T-helper 2 cell treated with Interferon-gamma antibody and Interleukin-4, amounts not matched to agents 5 μg/mL and 100 μg/mL, for 36 hours (primary cell): ENCODE measurements at regions not wholly inside any gene's neighbourhood (a gene's known extent, or its start where the extent isn't known, plus 50 kb on each side); places are given as distances from the start of the nearest gene placed in this dataset.

ENCODE experiments used
- DNase-seq: peaks from one replicate; pipeline ENCODE4 v3.0.0; 2021; ENCODE audit warnings: low spot score
- H3K27ac Mint-ChIP-seq: one replicate; pipeline ENCODE4 v1.8.0; 2021; ENCODE audit warnings: mild to moderate bottlenecking, mixed read lengths
- H3K27me3 Mint-ChIP-seq: one replicate; pipeline ENCODE4 v1.8.0; 2021; ENCODE audit warnings: low read depth, mixed read lengths
- H3K36me3 Mint-ChIP-seq: one replicate; pipeline ENCODE4 v1.8.0; 2021; ENCODE audit warnings: low read depth, mixed read lengths
- H3K4me1 Mint-ChIP-seq: one replicate; pipeline ENCODE4 v1.8.0; 2021; ENCODE audit warnings: low read depth, mixed read lengths
- H3K4me3 Mint-ChIP-seq: one replicate; pipeline ENCODE4 v1.8.0; 2022; ENCODE audit warnings: mild to moderate bottlenecking, moderate library complexity, mixed read lengths
- H3K9me3 Mint-ChIP-seq: one replicate; pipeline ENCODE4 v1.8.0; 2021; ENCODE audit warnings: mixed read lengths

- Mint-ChIP-seq H3K36me3 (no peaks in the 10 kb centered on the region), H3K27me3 (no peaks in the 10 kb centered on the region), H3K27ac (no peak overlapping the region), H3K4me3 (no peak overlapping the region), H3K9me3 (peaks cover 28% of the 10 kb centered on the region), H3K4me1 (no peaks in the 10 kb centered on the region)
- no peak for DNase-seq
Measured at GRCh38 chr2:4336864-4337263, 633.5 kb downstream of the DCDC2C start.

- Mint-ChIP-seq H3K4me1 (no peaks in the 10 kb centered on the region), H3K36me3 (no peaks in the 10 kb centered on the region), H3K27ac (no peak overlapping the region), H3K4me3 (no peak overlapping the region), H3K27me3 (no peaks in the 10 kb centered on the region), H3K9me3 (peaks cover 32% of the 10 kb centered on the region)
- DNase-seq, result no peak
Measured at GRCh38 chr2:4338345-4338744, 635.0 kb downstream of the DCDC2C start.

GRCh38 chr2:4340536-4340935 is 637.2 kb downstream of the DCDC2C start:
- DNase-seq, result no peak
- no peaks in the 10 kb centered on the region for H3K27me3 Mint-ChIP-seq
- peaks cover 19% of the 10 kb centered on the region for H3K9me3 Mint-ChIP-seq
- H3K36me3 Mint-ChIP-seq, result no peaks in the 10 kb centered on the region
- no peak overlapping the region for H3K4me3 Mint-ChIP-seq
- H3K27ac Mint-ChIP-seq, result no peak overlapping the region
- H3K4me1 Mint-ChIP-seq, result no peaks in the 10 kb centered on the region

GRCh38 chr2:4346628-4347027 is 643.3 kb downstream of the DCDC2C start:
- DNase-seq, result no peak
- H3K4me3 Mint-ChIP-seq, result no peak overlapping the region
- no peaks in the 10 kb centered on the region for H3K36me3 Mint-ChIP-seq
- H3K4me1 Mint-ChIP-seq, result no peaks in the 10 kb centered on the region
- no peak overlapping the region for H3K27ac Mint-ChIP-seq
- peaks cover 31% of the 10 kb centered on the region for H3K9me3 Mint-ChIP-seq
- H3K27me3 Mint-ChIP-seq, result no peaks in the 10 kb centered on the region

- Mint-ChIP-seq H3K36me3 (no peaks in the 10 kb centered on the region), H3K4me3 (no peak overlapping the region), H3K4me1 (no peaks in the 10 kb centered on the region), H3K27me3 (no peaks in the 10 kb centered on the region), H3K9me3 (peaks cover 31% of the 10 kb centered on the region), H3K27ac (no peak overlapping the region)
- no peak for DNase-seq
Measured at GRCh38 chr2:4353668-4354067, 650.3 kb downstream of the DCDC2C start.

- no peaks in the 10 kb centered on the region for H3K4me1 Mint-ChIP-seq
- DNase-seq, result no peak
Measured at GRCh38 chr2:4354164-4354563, 650.8 kb downstream of the DCDC2C start.

GRCh38 chr2:4354678-4355077 is 651.3 kb downstream of the DCDC2C start:
- Mint-ChIP-seq H3K36me3 (no peaks in the 10 kb centered on the region), H3K9me3 (peaks cover 26% of the 10 kb centered on the region), H3K4me1 (no peaks in the 10 kb centered on the region), H3K27ac (no peak overlapping the region), H3K4me3 (no peak overlapping the region), H3K27me3 (no peaks in the 10 kb centered on the region)
- DNase-seq, result no peak

More at GRCh38 chr2:4354164-4354563, 650.8 kb downstream of the DCDC2C start:
- no peak overlapping the region for H3K27ac Mint-ChIP-seq
- H3K36me3 Mint-ChIP-seq, result no peaks in the 10 kb centered on the region
- H3K4me3 Mint-ChIP-seq, result no peak overlapping the region
- H3K9me3 Mint-ChIP-seq, result peaks cover 26% of the 10 kb centered on the region
- no peaks in the 10 kb centered on the region for H3K27me3 Mint-ChIP-seq

GRCh38 chr2:4356109-4356508 is 652.7 kb downstream of the DCDC2C start:
- Mint-ChIP-seq H3K36me3 (no peaks in the 10 kb centered on the region), H3K27ac (no peak overlapping the region), H3K4me3 (no peak overlapping the region), H3K4me1 (no peaks in the 10 kb centered on the region), H3K27me3 (no peaks in the 10 kb centered on the region), H3K9me3 (peaks cover 23% of the 10 kb centered on the region)
- DNase-seq, result no peak

- H3K36me3 Mint-ChIP-seq, result no peaks in the 10 kb centered on the region
Measured at GRCh38 chr2:4356541-4356940, 653.2 kb downstream of the DCDC2C start.

GRCh38 chr2:4357121-4357520 is 653.7 kb downstream of the DCDC2C start:
- H3K9me3 Mint-ChIP-seq, result peaks cover 20% of the 10 kb centered on the region
- H3K4me3 Mint-ChIP-seq, result no peak overlapping the region
- H3K27ac Mint-ChIP-seq, result no peak overlapping the region
- no peaks in the 10 kb centered on the region for H3K4me1 Mint-ChIP-seq
- no peaks in the 10 kb centered on the region for H3K27me3 Mint-ChIP-seq
- no peaks in the 10 kb centered on the region for H3K36me3 Mint-ChIP-seq
- DNase-seq, result no peak

More at GRCh38 chr2:4356541-4356940, 653.2 kb downstream of the DCDC2C start:
- H3K27ac Mint-ChIP-seq, result no peak overlapping the region
- no peaks in the 10 kb centered on the region for H3K27me3 Mint-ChIP-seq
- H3K4me3 Mint-ChIP-seq, result no peak overlapping the region
- DNase-seq, result no peak
- peaks cover 25% of the 10 kb centered on the region for H3K9me3 Mint-ChIP-seq
- H3K4me1 Mint-ChIP-seq, result no peaks in the 10 kb centered on the region

GRCh38 chr2:4358837-4359236 is 655.5 kb downstream of the DCDC2C start:
- H3K36me3 Mint-ChIP-seq, result no peaks in the 10 kb centered on the region
- no peak for DNase-seq
- no peak overlapping the region for H3K27ac Mint-ChIP-seq
- no peaks in the 10 kb centered on the region for H3K27me3 Mint-ChIP-seq
- H3K9me3 Mint-ChIP-seq, result peaks cover 28% of the 10 kb centered on the region
- H3K4me1 Mint-ChIP-seq, result no peaks in the 10 kb centered on the region
- H3K4me3 Mint-ChIP-seq, result no peak overlapping the region

- peaks cover 43% of the 10 kb centered on the region for H3K9me3 Mint-ChIP-seq
- no peak for DNase-seq
- no peaks in the 10 kb centered on the region for H3K4me1 Mint-ChIP-seq
- H3K27me3 Mint-ChIP-seq, result no peaks in the 10 kb centered on the region
- H3K27ac Mint-ChIP-seq, result no peak overlapping the region
- H3K36me3 Mint-ChIP-seq, result no peaks in the 10 kb centered on the region
- no peak overlapping the region for H3K4me3 Mint-ChIP-seq
Measured at GRCh38 chr2:4368907-4369306, 665.5 kb downstream of the DCDC2C start.

- Mint-ChIP-seq H3K9me3 (peaks cover 41% of the 10 kb centered on the region), H3K36me3 (no peaks in the 10 kb centered on the region), H3K27me3 (no peaks in the 10 kb centered on the region), H3K4me3 (no peak overlapping the region), H3K4me1 (no peaks in the 10 kb centered on the region), H3K27ac (no peak overlapping the region)
- no peak for DNase-seq
Measured at GRCh38 chr2:4369826-4370419, 666.5 kb downstream of the DCDC2C start.

GRCh38 chr2:4370422-4371090 is 667.2 kb downstream of the DCDC2C start:
- no peak overlapping the region for H3K4me3 Mint-ChIP-seq
- H3K36me3 Mint-ChIP-seq, result no peaks in the 10 kb centered on the region
- H3K27me3 Mint-ChIP-seq, result no peaks in the 10 kb centered on the region
- DNase-seq, result no peak
- no peaks in the 10 kb centered on the region for H3K4me1 Mint-ChIP-seq
- H3K27ac Mint-ChIP-seq, result no peak overlapping the region
- H3K9me3 Mint-ChIP-seq, result peaks cover 41% of the 10 kb centered on the region

GRCh38 chr2:4381049-4381448 is 677.7 kb downstream of the DCDC2C start:
- Mint-ChIP-seq H3K4me3 (no peak overlapping the region), H3K4me1 (no peaks in the 10 kb centered on the region), H3K27ac (no peak overlapping the region), H3K36me3 (no peaks in the 10 kb centered on the region), H3K9me3 (peaks cover 25% of the 10 kb centered on the region), H3K27me3 (no peaks in the 10 kb centered on the region)
- no peak for DNase-seq
